ENCODE measurements at regions not wholly inside any gene's neighbourhood (a gene's known extent, or its start where the extent isn't known, plus 50 kb on each side); places are given as distances from the start of the nearest gene placed in this dataset.

- DNase-seq: no peak
Measured at GRCh38 chr2:15107137-15107536, 454.0 kb downstream of the NBAS start.

GRCh38 chr2:15111718-15112117, 449.4 kb downstream of the NBAS start:
- no peak for DNase-seq

DNA sequence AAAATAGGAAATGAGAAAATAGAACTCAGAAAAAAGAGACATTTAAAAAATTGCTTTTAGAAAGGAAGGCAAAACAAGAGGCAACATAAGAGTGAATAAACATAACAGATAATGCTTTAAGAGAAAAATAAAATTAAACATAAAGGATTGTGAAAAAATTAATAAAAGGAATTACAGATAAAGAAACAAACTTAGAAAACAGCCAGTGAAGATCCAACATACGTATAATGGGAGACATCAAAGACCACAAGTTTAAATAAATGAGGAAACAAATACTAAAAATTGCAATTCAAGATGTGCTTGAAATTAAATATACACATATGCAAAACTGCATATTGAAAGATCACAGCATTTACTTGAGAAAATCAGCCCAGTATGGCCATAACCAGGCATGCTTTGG, 448.9 kb downstream of the NBAS start:
- DNase-seq: no peak

GRCh38 chr2:15115776-15116175, 445.4 kb downstream of the NBAS start:
- DNase-seq: no peak

DNA sequence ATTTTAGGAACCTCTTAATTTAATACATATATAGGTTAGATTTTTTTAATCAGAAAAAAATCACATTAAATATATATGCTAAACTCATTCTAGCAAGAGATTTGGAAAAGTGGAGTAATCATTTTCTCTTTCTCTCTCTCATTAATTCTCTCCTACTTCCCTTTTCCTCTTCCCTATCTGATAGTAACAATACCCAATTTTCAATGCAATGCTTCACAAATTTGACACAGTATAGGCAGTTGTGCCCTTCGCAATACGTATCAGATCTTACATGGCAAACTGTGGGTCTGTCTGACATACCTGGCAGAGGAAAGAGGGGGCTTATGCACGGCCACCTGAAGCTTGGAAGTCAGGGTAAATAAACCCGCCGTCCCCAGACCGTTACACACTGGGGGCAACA, 444.3 kb downstream of the NBAS start:
- DNase-seq: no peak

Data from NK-92 treated with Interleukin-12 subunit alpha and Interleukin-12 subunit beta, amount 100 ng/mL, for 24 hours (cell line).